Central memory CD8-positive, alpha-beta T cell (primary cell): ENCODE measurements at regions not wholly inside any gene's neighbourhood (a gene's known extent, or its start where the extent isn't known, plus 50 kb on each side); places are given as distances from the start of the nearest gene placed in this dataset.
"Not testable (repeated sequence)": the region's sequence is repeated elsewhere in the genome, so short reads cannot be mapped to it uniquely, and the experiment has no call there.

Experiments used
- ATAC-seq: fragments of 150-1000 bp; cut with Tn5 transposase; replicated peaks from 2 replicates; pipeline ENCODE4 v1.10.0; 2022; ENCODE audit warnings: mild to moderate bottlenecking, moderate FRiP score, moderate number of reproducible peaks; ENCODE audit not compliant: poor library complexity, severe bottlenecking; ENCODE audit errors: extremely low read depth
- DNase-seq, 2 donors: peaks; one replicate each; pipeline ENCODE4 v3.0.0; 2021; ENCODE audit warnings: low spot score in 2 of 2
- H3K27ac Mint-ChIP-seq: one replicate; pipeline ENCODE4 v1.8.0; 2022; ENCODE audit warnings: low read depth, mild to moderate bottlenecking, moderate library complexity, mixed read lengths
- H3K27me3 Mint-ChIP-seq: one replicate; pipeline ENCODE4 v1.8.0; 2022; ENCODE audit warnings: mixed read lengths
- H3K36me3 Mint-ChIP-seq: one replicate; pipeline ENCODE4 v1.8.0; 2022; ENCODE audit warnings: mild to moderate bottlenecking, moderate library complexity, mixed read lengths; ENCODE audit not compliant: insufficient read depth
- H3K4me1 Mint-ChIP-seq: one replicate; pipeline ENCODE4 v1.8.0; 2022; ENCODE audit warnings: mixed read lengths
- H3K4me3 Mint-ChIP-seq: one replicate; pipeline ENCODE4 v1.8.0; 2022; ENCODE audit warnings: mild to moderate bottlenecking, moderate library complexity, mixed read lengths
- H3K9me3 Mint-ChIP-seq: one replicate; pipeline ENCODE4 v1.8.0; 2022; ENCODE audit warnings: mixed read lengths

DNA sequence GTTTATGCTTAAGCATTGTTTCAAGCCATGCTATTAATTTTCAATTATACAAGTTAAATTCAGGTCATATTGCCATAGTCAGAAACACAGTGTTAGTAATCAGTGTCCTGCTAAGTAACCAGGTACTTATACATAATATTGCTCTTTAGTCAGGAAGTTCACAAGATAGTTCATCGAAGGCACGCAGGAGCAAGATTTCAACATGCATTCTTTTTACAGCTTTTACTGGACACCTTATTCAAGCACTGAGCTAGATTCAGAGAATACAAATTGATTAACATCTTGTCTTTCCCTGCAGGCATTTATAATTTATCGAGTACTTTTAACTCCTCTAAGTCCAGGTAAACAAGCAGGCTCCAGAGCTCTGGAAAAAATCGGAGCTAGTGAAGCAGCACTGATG lies 202.3 kb upstream of the BRINP3 start:
- DNase-seq, result no peak
- Mint-ChIP-seq H3K27ac (no peak overlapping the region), H3K4me3 (no peak overlapping the region), H3K27me3 (no peaks in the 10 kb centered on the region), H3K36me3 (no peaks in the 10 kb centered on the region), H3K9me3 (peaks cover 20% of the 10 kb centered on the region), H3K4me1 (no peaks in the 10 kb centered on the region)
- no peak for ATAC-seq

DNA sequence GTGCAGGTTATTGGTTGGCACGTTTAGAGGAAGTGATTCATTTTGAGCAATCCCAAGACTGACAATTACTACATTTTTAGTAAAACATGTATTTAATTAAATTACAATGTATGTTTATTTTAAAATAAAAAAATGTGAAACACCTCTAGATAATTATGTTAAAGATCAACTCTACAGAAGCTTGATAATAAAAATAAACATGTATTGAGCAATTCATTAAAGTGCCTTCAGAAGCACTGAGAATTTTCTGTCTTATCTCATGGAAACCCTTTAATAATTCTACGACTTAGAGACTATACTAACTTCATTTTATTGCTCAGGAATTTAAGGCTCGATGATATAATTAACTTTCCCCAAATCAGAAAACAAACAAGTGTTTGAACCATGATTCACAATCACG lies 208.0 kb upstream of the BRINP3 start:
- Mint-ChIP-seq H3K9me3 (peaks cover 28% of the 10 kb centered on the region), H3K4me1 (no peaks in the 10 kb centered on the region), H3K27me3 (no peaks in the 10 kb centered on the region), H3K4me3 (no peak overlapping the region), H3K27ac (no peak overlapping the region), H3K36me3 (no peaks in the 10 kb centered on the region)
- no peak for DNase-seq
- ATAC-seq, result no peak

DNA sequence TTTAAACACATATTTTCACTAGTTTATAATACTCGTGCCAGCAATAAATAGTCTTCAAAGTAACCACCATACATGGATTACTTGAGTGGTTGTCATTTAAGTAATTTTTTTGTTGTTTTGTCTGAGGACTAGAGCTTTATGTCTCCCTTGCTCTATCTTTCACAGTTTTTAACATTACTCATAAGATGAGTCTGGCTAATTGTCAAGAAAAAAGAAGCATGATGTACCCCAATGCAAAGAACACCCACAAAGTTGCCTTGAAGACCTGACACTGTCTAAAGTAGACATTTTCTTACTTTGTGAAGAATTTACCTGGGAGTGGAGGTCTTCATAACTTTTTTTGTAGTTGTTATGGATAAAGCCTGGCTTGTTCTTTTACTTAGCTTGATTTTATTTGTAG lies 210.4 kb upstream of the BRINP3 start:
- ATAC-seq, result no peak
- DNase-seq, result no peak
- H3K4me1 Mint-ChIP-seq, result no peaks in the 10 kb centered on the region
- no peak overlapping the region for H3K4me3 Mint-ChIP-seq
- H3K27me3 Mint-ChIP-seq, result no peaks in the 10 kb centered on the region
- no peaks in the 10 kb centered on the region for H3K36me3 Mint-ChIP-seq
- H3K9me3 Mint-ChIP-seq, result peaks cover 17% of the 10 kb centered on the region
- no peak overlapping the region for H3K27ac Mint-ChIP-seq

DNA sequence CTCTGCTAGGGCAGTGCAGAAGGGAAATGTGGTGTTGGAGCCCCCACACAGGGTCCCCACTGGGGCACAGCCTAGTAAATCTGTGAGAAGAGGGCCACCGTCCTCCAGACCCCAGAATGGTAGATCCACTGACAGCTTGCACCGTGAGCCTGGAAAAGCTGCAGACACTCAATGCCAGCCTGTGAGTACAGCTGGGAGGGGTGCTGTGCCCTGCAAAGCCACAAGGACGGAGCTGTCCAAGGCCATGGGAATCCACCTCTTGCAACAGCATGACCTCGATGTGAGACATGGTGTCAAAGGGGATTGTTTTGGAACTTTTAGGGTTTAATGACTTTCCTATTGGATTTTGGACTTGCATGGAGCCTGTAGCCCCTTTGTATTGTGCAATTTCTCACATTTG lies 220.8 kb upstream of the BRINP3 start:
- not testable (repeated sequence) for DNase-seq, H3K27me3 Mint-ChIP-seq, H3K4me1 Mint-ChIP-seq, H3K27ac Mint-ChIP-seq, H3K36me3 Mint-ChIP-seq, H3K4me3 Mint-ChIP-seq, ATAC-seq, H3K9me3 Mint-ChIP-seq

DNA sequence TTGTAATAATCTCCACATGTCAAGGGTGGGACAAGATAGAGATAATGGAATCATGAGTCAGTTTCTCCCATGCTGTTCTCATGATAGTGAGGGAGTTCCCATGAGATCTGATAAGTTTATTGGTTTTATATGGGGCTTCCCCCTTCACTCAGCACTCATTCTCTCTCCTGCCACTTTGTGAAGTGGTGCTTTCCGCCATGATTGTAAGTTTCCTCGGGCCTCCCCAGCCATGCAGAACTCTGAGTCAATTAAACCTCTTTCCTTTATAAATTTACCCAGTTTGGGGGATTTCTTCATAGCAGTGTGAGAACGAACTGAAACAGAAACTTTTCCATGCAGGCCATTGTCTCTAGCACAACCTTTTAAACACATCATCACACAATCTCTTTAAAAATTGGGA lies 221.5 kb upstream of the BRINP3 start:
- no peak overlapping the region for H3K4me3 Mint-ChIP-seq
- ATAC-seq, result no peak
- H3K9me3 Mint-ChIP-seq, result peaks cover 8% of the 10 kb centered on the region
- no peaks in the 10 kb centered on the region for H3K4me1 Mint-ChIP-seq
- H3K36me3 Mint-ChIP-seq, result peaks cover 3% of the 10 kb centered on the region
- no peak for DNase-seq
- no peak overlapping the region for H3K27ac Mint-ChIP-seq
- no peaks in the 10 kb centered on the region for H3K27me3 Mint-ChIP-seq

DNA sequence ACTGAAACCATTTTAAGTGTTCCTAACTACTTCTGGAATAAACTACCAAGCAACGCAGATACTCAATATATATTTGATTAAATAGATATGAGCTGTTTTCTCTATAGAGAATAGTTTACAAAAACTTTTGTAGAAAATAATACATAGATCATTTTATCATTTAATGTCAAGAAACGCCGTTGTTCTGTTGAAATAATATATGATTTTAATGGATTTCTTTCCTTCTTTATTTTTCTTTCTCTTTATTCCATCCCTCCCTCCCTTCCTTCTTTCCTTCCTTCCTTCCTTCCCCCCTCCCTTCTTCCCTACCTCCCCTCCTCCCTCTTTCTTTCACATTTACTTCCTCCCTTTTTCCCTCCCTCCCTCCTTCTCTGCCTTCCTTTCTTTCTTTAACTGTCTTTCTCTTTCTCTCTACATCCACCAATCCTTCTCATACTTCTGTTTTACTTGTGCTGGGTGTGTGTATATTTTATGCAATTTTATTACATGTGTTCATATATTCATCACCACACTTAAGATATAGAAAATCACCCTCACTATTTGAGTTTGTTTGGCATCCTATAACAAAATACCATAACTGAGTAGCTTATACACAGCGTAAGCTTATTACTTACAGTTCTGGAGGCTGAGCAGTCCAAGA lies 230.9 kb upstream of the BRINP3 start:
- Mint-ChIP-seq H3K4me3 (no peak overlapping the region), H3K27me3 (no peaks in the 10 kb centered on the region), H3K9me3 (peaks cover 27% of the 10 kb centered on the region)

DNA sequence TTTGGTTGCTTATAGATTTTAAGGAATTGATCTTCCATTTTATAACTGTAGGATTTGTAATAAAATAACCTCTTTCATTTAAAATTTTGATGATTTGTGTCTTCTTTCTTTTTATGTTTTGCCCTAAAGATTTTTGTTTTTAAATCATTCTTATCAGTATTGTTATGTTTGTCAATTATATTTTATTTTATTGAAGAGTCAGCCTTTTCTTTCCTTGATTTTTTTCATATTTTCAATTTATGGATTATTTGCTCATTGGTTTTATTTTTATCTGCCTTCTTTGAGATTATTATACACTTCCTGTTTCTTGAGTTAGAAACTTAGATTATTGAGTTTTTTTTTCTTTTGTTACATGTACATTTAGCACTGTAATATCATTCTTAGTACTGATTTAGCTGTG lies 233.4 kb upstream of the BRINP3 start:
- Mint-ChIP-seq H3K4me3 (no peak overlapping the region), H3K27me3 (no peaks in the 10 kb centered on the region), H3K27ac (no peak overlapping the region), H3K4me1 (no peaks in the 10 kb centered on the region), H3K36me3 (peaks cover 2% of the 10 kb centered on the region), H3K9me3 (peaks cover 22% of the 10 kb centered on the region)
- no peak for ATAC-seq
- DNase-seq, result no peak

More for the DNA sequence above, 230.9 kb upstream of the BRINP3 start:
- Mint-ChIP-seq H3K36me3 (peaks cover 2% of the 10 kb centered on the region), H3K27ac (no peak overlapping the region), H3K4me1 (no peaks in the 10 kb centered on the region)
- ATAC-seq, result no peak
- no peak for DNase-seq

DNA sequence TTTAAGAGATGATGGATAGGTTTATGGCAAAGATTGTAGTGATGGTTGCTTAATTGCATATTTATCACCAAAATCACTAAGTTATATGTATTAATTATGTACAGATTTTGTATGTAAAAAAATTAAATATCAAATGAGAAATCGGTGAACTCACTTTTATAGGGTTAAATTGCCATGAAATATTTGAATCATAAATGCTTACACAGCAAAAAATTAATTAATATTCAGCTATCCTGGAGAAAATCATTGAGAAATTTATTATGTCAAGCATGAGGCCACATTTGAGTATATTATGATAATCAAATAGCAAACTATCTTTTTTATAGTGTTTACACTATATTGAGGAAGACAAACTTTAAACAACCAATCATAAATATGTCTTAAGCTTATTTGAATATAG lies 239.4 kb upstream of the BRINP3 start:
- no peak for ATAC-seq

DNA sequence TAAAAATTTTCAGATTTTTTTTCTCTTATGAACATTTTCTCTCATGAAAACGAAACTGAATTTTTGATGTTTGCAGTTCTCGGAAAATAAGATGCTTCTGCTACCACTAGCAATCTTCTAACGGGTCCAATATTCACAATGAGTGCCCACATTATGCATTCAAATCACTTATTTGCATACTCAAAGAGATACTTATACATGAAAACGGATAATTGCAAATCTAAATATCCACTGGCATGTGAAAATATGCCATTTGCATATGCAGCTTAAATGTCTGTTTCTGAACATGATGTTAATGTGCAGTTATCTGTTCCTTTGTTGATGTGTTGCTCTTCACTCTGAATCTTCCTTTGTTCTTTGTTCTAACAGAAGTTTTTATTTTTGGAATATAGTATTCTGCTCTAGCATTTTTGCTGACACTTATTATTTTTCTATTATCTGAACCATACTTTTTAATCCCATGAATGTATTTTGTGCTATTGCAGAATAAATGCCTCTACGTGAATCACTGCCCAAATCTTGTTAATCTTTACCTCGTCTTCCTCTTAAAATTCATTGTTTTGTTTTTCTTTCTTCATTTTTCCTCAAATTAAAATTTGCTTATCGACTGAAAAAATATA lies 259.4 kb upstream of the BRINP3 start:
- ATAC-seq (no peak), DNase-seq (no peak)
- Mint-ChIP-seq H3K27me3 (no peaks in the 10 kb centered on the region), H3K4me3 (no peak overlapping the region), H3K9me3 (peaks cover 5% of the 10 kb centered on the region), H3K4me1 (no peaks in the 10 kb centered on the region), H3K36me3 (no peaks in the 10 kb centered on the region), H3K27ac (no peak overlapping the region)

More for the DNA sequence above, 239.4 kb upstream of the BRINP3 start:
- H3K27me3 Mint-ChIP-seq, result no peaks in the 10 kb centered on the region
- H3K9me3 Mint-ChIP-seq, result peaks cover 21% of the 10 kb centered on the region
- H3K4me1 Mint-ChIP-seq, result no peaks in the 10 kb centered on the region
- no peak for DNase-seq
- no peaks in the 10 kb centered on the region for H3K36me3 Mint-ChIP-seq
- H3K4me3 Mint-ChIP-seq, result no peak overlapping the region
- no peak overlapping the region for H3K27ac Mint-ChIP-seq

DNA sequence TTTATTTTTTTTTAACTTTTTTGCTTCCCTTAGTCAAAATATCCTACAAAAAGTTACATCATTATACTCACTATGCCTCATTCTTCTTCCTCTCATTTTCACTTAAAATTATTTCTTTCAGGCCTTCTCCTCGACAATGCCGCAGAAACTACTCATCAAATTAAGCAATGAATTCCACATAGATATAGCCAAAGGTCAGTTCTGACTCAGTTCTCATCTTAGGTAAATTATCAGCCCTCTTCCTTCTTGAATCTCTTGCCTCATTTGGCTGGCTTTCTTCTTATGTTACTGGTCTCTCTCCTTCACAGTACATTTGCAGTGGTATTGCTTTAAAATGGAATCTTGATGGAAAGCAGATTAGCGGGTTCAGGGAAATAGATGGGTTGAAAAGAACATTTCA lies 260.7 kb upstream of the BRINP3 start:
- DNase-seq (no peak), ATAC-seq (no peak)
- peaks cover 5% of the 10 kb centered on the region for H3K9me3 Mint-ChIP-seq
- H3K36me3 Mint-ChIP-seq, result no peaks in the 10 kb centered on the region
- no peak overlapping the region for H3K27ac Mint-ChIP-seq
- H3K27me3 Mint-ChIP-seq, result no peaks in the 10 kb centered on the region
- H3K4me3 Mint-ChIP-seq, result no peak overlapping the region
- H3K4me1 Mint-ChIP-seq, result no peaks in the 10 kb centered on the region

DNA sequence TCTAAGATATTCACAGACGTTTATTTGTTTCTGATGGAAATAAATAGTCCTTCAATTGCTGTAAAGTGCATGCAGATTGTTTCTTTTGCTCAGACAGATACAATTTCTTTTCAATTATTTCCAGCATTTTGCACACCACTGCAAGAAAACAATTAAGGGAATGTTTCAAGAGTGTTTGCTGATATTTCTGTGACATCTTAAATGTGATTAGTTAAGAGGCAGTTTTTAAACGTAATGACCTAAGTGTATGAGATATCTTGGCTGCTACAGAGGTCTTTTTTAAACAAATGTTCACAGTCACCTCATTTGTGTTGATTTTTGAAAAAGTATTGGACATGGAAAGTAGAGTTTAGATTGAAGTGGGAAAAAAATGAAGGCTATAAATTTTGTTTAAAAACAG lies 262.3 kb upstream of the BRINP3 start:
- no peak overlapping the region for H3K4me3 Mint-ChIP-seq
- H3K27me3 Mint-ChIP-seq, result no peaks in the 10 kb centered on the region
- H3K27ac Mint-ChIP-seq, result no peak overlapping the region
- H3K9me3 Mint-ChIP-seq, result peaks cover 17% of the 10 kb centered on the region
- no peaks in the 10 kb centered on the region for H3K4me1 Mint-ChIP-seq
- DNase-seq (no peak), ATAC-seq (no peak)
- H3K36me3 Mint-ChIP-seq, result no peaks in the 10 kb centered on the region

DNA sequence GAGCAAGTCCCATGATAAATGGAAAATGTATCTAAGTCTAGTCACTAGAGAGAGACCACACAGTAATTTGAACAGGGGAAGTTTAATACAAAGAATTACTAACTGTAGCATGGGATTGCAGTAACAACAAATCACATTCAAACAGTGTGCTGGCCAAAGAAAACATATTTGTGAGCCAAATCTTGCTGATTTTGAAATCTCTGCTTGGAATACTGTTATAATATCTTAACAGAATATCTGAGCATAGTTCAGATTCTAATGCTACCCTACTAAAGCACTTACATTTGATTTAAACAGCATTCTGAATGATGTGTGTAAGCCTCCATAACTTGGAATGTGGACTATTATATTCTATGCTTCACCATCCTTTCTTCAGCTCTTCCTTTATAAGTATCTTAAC lies 270.0 kb upstream of the BRINP3 start:
- H3K27ac Mint-ChIP-seq, result no peak overlapping the region
- H3K36me3 Mint-ChIP-seq, result peaks cover 2% of the 10 kb centered on the region
- H3K9me3 Mint-ChIP-seq, result peaks cover 15% of the 10 kb centered on the region
- H3K4me1 Mint-ChIP-seq, result no peaks in the 10 kb centered on the region
- DNase-seq, result no peak
- no peaks in the 10 kb centered on the region for H3K27me3 Mint-ChIP-seq
- no peak overlapping the region for H3K4me3 Mint-ChIP-seq
- ATAC-seq, result no peak

DNA sequence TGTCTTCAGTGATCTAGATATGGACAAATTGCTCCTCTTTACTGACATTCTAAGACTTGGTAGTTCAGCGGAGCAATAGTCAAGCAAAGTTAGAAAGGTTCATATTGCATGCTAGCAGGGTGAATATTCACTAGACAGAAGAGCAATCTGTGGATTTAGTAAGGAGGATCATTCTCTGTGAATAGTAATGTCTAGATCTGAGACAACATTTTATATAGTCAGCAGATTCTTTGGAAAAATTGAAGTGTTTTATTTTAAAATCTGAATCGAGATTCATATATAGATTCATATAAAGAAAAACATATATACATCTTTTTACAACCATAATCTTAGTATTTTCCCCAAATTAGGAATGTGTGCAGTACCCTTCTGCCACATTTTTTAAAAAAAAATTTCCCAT lies 274.5 kb upstream of the BRINP3 start:
- H3K4me3 Mint-ChIP-seq, result no peak overlapping the region

More for the DNA sequence above, 274.5 kb upstream of the BRINP3 start:
- Mint-ChIP-seq H3K27me3 (no peaks in the 10 kb centered on the region), H3K36me3 (peaks cover 2% of the 10 kb centered on the region), H3K4me1 (no peaks in the 10 kb centered on the region), H3K9me3 (peaks cover under 1% of the 10 kb centered on the region), H3K27ac (no peak overlapping the region)
- ATAC-seq (no peak), DNase-seq (no peak)
